WTC11 (cell line): ENCODE measurements at regions not wholly inside any gene's neighbourhood (a gene's known extent, or its start where the extent isn't known, plus 50 kb on each side); places are given as distances from the start of the nearest gene placed in this dataset.

Experiments
- ATAC-seq: fragments of 200-7000 bp; cut with Tn5 transposase; 2 replicates; pipeline ENCODE4 v1.10.0; 2021; ENCODE audit warnings: mild to moderate bottlenecking, moderate library complexity
- CTCF ChIA-PET: fragments of 300-600 bp; sonication (Branson Sonifier 250); formaldehyde crosslinking; loops from one replicate; lab custom pipeline; 2021; ENCODE audit warnings: antibody characterized with exemption; lab: Charles Lee
- POLR2A ChIA-PET: fragments of 350-600 bp; sonication (Branson Sonifier 250); formaldehyde crosslinking; loops from one replicate; lab custom pipeline; 2021; ENCODE audit warnings: antibody characterized with exemption; lab: Charles Lee
- DNase-seq: peaks from one replicate; pipeline ENCODE4 v3.0.0; 2021; ENCODE audit warnings: low spot score
- H3K27ac Mint-ChIP-seq: 2 replicates; pipeline ENCODE4 v1.8.0; 2021; ENCODE audit warnings: mixed read lengths
- H3K27me3 Mint-ChIP-seq: 2 replicates; pipeline ENCODE4 v1.8.0; 2021; ENCODE audit warnings: low read depth, mild to moderate bottlenecking, moderate library complexity, mixed read lengths
- H3K36me3 Mint-ChIP-seq: 2 replicates; pipeline ENCODE4 v1.8.0; 2021; ENCODE audit warnings: mixed read lengths
- H3K4me1 Mint-ChIP-seq: 2 replicates; pipeline ENCODE4 v1.8.0; 2022; ENCODE audit warnings: mixed read lengths
- H3K4me3 Mint-ChIP-seq: 2 replicates; pipeline ENCODE4 v1.8.0; 2021; ENCODE audit warnings: mild to moderate bottlenecking, moderate library complexity, mixed read lengths
- H3K9me3 Mint-ChIP-seq: 2 replicates; pipeline ENCODE4 v1.8.0; 2021; ENCODE audit warnings: mixed read lengths
- CBFB ChIP-seq: sonication (generic); formaldehyde crosslinking; IDR thresholded peaks from 2 replicates; pipeline ENCODE4 v1.8.1; 2022; ENCODE audit warnings: mild to moderate bottlenecking, low read depth, missing genetic modification reagents
- EMX1 ChIP-seq: fragments of 250-450 bp; sonication (Bioruptor Pico); IDR thresholded peaks from 2 replicates; pipeline ENCODE4 v1.8.0; 2021; ENCODE audit warnings: mild to moderate bottlenecking
- FOXP1 ChIP-seq: sonication (generic); formaldehyde crosslinking; IDR thresholded peaks from 2 replicates; pipeline ENCODE4 v1.8.0; 2022; ENCODE audit warnings: missing genetic modification reagents, mild to moderate bottlenecking, moderate library complexity, borderline replicate concordance
- GRHL2 ChIP-seq: fragments of 250-450 bp; sonication (Bioruptor Pico); IDR thresholded peaks from 2 replicates; pipeline ENCODE4 v1.8.0; 2022; ENCODE audit warnings: mild to moderate bottlenecking, moderate library complexity; ENCODE audit not compliant: insufficient replicate concordance, severe bottlenecking
- GTF2I ChIP-seq: fragments of 250-450 bp; sonication (Bioruptor Pico); conservative IDR thresholded peaks from 2 replicates; pipeline ENCODE4 v1.4.0; 2021; ENCODE audit warnings: mild to moderate bottlenecking
- HMGA2 ChIP-seq: fragments of 250-450 bp; sonication (Bioruptor Pico); IDR thresholded peaks from 2 replicates; pipeline ENCODE4 v1.4.0; 2021; ENCODE audit warnings: mild to moderate bottlenecking, moderate library complexity
- NFYB ChIP-seq: sonication (generic); formaldehyde crosslinking; conservative IDR thresholded peaks from 2 replicates; pipeline ENCODE4 v1.8.0; 2022; ENCODE audit warnings: low read depth, missing genetic modification reagents
- OVOL2 ChIP-seq: fragments of 250-450 bp; sonication (Bioruptor Pico); IDR thresholded peaks from 2 replicates; pipeline ENCODE4 v1.9.0; 2021; ENCODE audit warnings: mild to moderate bottlenecking, borderline replicate concordance
- RORB ChIP-seq: fragments of 250-450 bp; sonication (Bioruptor Pico); IDR thresholded peaks from 2 replicates; pipeline ENCODE4 v1.9.0; 2021; ENCODE audit warnings: mild to moderate bottlenecking
- ZBTB21 ChIP-seq: sonication (generic); formaldehyde crosslinking; IDR thresholded peaks from 2 replicates; pipeline ENCODE4 v1.8.1; 2023; ENCODE audit warnings: mild to moderate bottlenecking, missing genetic modification reagents, borderline replicate concordance
- ZNF121 ChIP-seq: sonication (generic); formaldehyde crosslinking; IDR thresholded peaks from 2 replicates; pipeline ENCODE4 v1.8.0; 2023; ENCODE audit warnings: missing genetic modification reagents
- ZNF138 ChIP-seq: sonication (generic); formaldehyde crosslinking; conservative IDR thresholded peaks from 2 replicates; pipeline ENCODE4 v1.8.1; 2022; ENCODE audit warnings: mild to moderate bottlenecking, moderate library complexity, missing genetic modification reagents
- ZNF263 ChIP-seq: sonication (generic); formaldehyde crosslinking; IDR thresholded peaks from 2 replicates; pipeline ENCODE4 v1.8.1; 2022; ENCODE audit warnings: low read depth, mild to moderate bottlenecking, moderate library complexity, missing genetic modification reagents
- ZNF396 ChIP-seq: fragments of 250-450 bp; sonication (Bioruptor Pico); IDR thresholded peaks from 2 replicates; pipeline ENCODE4 v1.8.0; 2021; ENCODE audit warnings: mild to moderate bottlenecking, moderate library complexity, borderline replicate concordance
- ZNF416 ChIP-seq: fragments of 250-450 bp; sonication (Bioruptor Pico); IDR thresholded peaks from 2 replicates; pipeline ENCODE4 v1.9.0; 2021; ENCODE audit warnings: mild to moderate bottlenecking, inconsistent platforms
- TF ChIP-seq, protein P1 (sequence below): sonication (generic); formaldehyde crosslinking; IDR thresholded peaks from 2 replicates; pipeline ENCODE4 v1.8.0; 2022; ENCODE audit warnings: mild to moderate bottlenecking, missing genetic modification reagents
- TF ChIP-seq, protein P2 (sequence below): sonication (generic); formaldehyde crosslinking; IDR thresholded peaks from 2 replicates; pipeline ENCODE4 v1.8.0; 2022; ENCODE audit warnings: mild to moderate bottlenecking, missing genetic modification reagents
- TF ChIP-seq, protein P3 (sequence below): sonication (generic); formaldehyde crosslinking; IDR thresholded peaks from 2 replicates; pipeline ENCODE4 v1.8.1; 2023; ENCODE audit warnings: mild to moderate bottlenecking, missing genetic modification reagents
- TF ChIP-seq, protein P4 (sequence below): sonication (generic); formaldehyde crosslinking; IDR thresholded peaks from 2 replicates; pipeline ENCODE4 v1.8.1; 2022; ENCODE audit warnings: mild to moderate bottlenecking, moderate library complexity, missing genetic modification reagents
- TF ChIP-seq, protein P5 (sequence below): fragments of 250-450 bp; sonication (Bioruptor Pico); IDR thresholded peaks from 2 replicates; pipeline ENCODE4 v1.9.0; 2021; ENCODE audit warnings: mild to moderate bottlenecking, borderline replicate concordance
- TF ChIP-seq, protein P6 (sequence below): sonication (generic); formaldehyde crosslinking; conservative IDR thresholded peaks from 2 replicates; pipeline ENCODE4 v1.8.1; 2022; ENCODE audit warnings: mild to moderate bottlenecking, missing genetic modification reagents
- TF ChIP-seq, protein P7 (sequence below): sonication (generic); formaldehyde crosslinking; IDR thresholded peaks from 2 replicates; pipeline ENCODE4 v1.8.0; 2022; ENCODE audit warnings: mild to moderate bottlenecking, missing genetic modification reagents
- TF ChIP-seq, protein P8 (sequence below): sonication (generic); formaldehyde crosslinking; IDR thresholded peaks from 2 replicates; pipeline ENCODE4 v1.8.0; 2023; ENCODE audit warnings: missing genetic modification reagents

DNA sequence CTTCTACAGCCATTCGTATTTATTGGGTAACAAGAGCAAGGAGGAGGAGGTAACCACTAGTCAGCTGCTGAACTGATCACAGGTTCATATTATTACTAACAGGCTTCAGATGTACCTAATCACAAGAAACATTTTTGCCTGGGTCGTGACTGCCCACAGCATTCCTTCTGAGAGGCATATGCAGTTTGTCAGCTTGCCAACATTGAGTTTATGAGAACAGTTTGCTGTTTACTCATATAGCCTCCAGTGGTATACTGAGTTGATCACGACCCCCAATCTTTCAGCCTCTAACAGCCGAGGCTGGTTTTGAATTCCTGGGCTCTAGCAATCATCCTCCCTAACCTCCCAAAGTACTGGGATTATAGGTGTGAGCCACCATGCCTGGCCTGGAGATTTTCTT, 693.6 kb downstream of the TLE1 start:
- ATAC-seq (no peak), DNase-seq (no peak)
- Mint-ChIP-seq H3K9me3 (no peaks in the 10 kb centered on the region), H3K36me3 (no peaks in the 10 kb centered on the region), H3K4me3 (no peak overlapping the region), H3K27ac (no peak overlapping the region), H3K27me3 (no peaks in the 10 kb centered on the region), H3K4me1 (no peaks in the 10 kb centered on the region)
- TF ChIP-seq, protein P1, sequence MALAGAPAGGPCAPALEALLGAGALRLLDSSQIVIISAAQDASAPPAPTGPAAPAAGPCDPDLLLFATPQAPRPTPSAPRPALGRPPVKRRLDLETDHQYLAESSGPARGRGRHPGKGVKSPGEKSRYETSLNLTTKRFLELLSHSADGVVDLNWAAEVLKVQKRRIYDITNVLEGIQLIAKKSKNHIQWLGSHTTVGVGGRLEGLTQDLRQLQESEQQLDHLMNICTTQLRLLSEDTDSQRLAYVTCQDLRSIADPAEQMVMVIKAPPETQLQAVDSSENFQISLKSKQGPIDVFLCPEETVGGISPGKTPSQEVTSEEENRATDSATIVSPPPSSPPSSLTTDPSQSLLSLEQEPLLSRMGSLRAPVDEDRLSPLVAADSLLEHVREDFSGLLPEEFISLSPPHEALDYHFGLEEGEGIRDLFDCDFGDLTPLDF, result no peak
- TF ChIP-seq ZNF263 (CRISPR knock-in tag), result no peak
- TF ChIP-seq ZNF121 (CRISPR knock-in tag), result no peak
- TF ChIP-seq FOXP1, result no peak
- no peak for TF ChIP-seq NFYB
- TF ChIP-seq, protein P2, sequence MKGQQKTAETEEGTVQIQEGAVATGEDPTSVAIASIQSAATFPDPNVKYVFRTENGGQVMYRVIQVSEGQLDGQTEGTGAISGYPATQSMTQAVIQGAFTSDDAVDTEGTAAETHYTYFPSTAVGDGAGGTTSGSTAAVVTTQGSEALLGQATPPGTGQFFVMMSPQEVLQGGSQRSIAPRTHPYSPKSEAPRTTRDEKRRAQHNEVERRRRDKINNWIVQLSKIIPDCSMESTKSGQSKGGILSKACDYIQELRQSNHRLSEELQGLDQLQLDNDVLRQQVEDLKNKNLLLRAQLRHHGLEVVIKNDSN (CRISPR knock-in tag), result no peak
- no peak for TF ChIP-seq EMX1
- TF ChIP-seq OVOL2 (CRISPR knock-in tag), result no peak
- no peak for TF ChIP-seq ZNF396 (CRISPR knock-in tag)
- no peak for TF ChIP-seq HMGA2 (CRISPR knock-in tag)
- TF ChIP-seq, protein P3, sequence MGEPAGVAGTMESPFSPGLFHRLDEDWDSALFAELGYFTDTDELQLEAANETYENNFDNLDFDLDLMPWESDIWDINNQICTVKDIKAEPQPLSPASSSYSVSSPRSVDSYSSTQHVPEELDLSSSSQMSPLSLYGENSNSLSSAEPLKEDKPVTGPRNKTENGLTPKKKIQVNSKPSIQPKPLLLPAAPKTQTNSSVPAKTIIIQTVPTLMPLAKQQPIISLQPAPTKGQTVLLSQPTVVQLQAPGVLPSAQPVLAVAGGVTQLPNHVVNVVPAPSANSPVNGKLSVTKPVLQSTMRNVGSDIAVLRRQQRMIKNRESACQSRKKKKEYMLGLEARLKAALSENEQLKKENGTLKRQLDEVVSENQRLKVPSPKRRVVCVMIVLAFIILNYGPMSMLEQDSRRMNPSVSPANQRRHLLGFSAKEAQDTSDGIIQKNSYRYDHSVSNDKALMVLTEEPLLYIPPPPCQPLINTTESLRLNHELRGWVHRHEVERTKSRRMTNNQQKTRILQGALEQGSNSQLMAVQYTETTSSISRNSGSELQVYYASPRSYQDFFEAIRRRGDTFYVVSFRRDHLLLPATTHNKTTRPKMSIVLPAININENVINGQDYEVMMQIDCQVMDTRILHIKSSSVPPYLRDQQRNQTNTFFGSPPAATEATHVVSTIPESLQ (CRISPR knock-in tag), result no peak
- TF ChIP-seq, protein P4, sequence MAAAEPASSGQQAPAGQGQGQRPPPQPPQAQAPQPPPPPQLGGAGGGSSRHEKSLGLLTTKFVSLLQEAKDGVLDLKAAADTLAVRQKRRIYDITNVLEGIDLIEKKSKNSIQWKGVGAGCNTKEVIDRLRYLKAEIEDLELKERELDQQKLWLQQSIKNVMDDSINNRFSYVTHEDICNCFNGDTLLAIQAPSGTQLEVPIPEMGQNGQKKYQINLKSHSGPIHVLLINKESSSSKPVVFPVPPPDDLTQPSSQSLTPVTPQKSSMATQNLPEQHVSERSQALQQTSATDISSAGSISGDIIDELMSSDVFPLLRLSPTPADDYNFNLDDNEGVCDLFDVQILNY (CRISPR knock-in tag), result no peak
- TF ChIP-seq, protein P5, sequence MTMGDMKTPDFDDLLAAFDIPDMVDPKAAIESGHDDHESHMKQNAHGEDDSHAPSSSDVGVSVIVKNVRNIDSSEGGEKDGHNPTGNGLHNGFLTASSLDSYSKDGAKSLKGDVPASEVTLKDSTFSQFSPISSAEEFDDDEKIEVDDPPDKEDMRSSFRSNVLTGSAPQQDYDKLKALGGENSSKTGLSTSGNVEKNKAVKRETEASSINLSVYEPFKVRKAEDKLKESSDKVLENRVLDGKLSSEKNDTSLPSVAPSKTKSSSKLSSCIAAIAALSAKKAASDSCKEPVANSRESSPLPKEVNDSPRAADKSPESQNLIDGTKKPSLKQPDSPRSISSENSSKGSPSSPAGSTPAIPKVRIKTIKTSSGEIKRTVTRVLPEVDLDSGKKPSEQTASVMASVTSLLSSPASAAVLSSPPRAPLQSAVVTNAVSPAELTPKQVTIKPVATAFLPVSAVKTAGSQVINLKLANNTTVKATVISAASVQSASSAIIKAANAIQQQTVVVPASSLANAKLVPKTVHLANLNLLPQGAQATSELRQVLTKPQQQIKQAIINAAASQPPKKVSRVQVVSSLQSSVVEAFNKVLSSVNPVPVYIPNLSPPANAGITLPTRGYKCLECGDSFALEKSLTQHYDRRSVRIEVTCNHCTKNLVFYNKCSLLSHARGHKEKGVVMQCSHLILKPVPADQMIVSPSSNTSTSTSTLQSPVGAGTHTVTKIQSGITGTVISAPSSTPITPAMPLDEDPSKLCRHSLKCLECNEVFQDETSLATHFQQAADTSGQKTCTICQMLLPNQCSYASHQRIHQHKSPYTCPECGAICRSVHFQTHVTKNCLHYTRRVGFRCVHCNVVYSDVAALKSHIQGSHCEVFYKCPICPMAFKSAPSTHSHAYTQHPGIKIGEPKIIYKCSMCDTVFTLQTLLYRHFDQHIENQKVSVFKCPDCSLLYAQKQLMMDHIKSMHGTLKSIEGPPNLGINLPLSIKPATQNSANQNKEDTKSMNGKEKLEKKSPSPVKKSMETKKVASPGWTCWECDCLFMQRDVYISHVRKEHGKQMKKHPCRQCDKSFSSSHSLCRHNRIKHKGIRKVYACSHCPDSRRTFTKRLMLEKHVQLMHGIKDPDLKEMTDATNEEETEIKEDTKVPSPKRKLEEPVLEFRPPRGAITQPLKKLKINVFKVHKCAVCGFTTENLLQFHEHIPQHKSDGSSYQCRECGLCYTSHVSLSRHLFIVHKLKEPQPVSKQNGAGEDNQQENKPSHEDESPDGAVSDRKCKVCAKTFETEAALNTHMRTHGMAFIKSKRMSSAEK, result no peak
- no peak for TF ChIP-seq ZNF138 (CRISPR knock-in tag)
- TF ChIP-seq, protein P6, sequence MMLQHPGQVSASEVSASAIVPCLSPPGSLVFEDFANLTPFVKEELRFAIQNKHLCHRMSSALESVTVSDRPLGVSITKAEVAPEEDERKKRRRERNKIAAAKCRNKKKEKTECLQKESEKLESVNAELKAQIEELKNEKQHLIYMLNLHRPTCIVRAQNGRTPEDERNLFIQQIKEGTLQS (CRISPR knock-in tag), result no peak
- ChIA-PET POLR2A (no interaction called here), CTCF (no interaction called here)

DNA sequence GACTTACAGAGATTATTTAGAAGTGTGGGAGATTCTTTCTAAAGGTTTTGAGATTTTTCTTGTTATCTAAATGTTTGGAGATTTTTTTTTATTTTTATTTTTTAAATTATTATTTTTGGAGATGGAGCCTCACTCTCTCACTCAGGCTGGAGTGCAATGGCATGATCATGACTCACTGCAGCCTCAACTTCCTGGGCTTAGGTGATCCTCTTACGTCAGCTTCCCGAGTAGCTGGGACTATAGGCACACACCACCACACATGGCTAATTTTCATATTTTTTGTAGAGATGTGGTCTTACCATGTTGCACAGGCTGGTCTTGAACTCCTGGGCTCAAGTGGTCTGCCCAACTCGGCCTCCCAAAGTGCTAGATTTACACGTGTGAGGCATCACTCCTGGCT, 694.5 kb downstream of the TLE1 start:
- Mint-ChIP-seq H3K27me3 (no peaks in the 10 kb centered on the region), H3K4me3 (no peak overlapping the region), H3K9me3 (no peaks in the 10 kb centered on the region), H3K4me1 (no peaks in the 10 kb centered on the region), H3K27ac (no peak overlapping the region), H3K36me3 (no peaks in the 10 kb centered on the region)
- DNase-seq (no peak), ATAC-seq (no peak)
- ChIA-PET POLR2A (no interaction called here), CTCF (no interaction called here)
- TF ChIP-seq GTF2I (no peak), GRHL2 (no peak), ZNF416 (CRISPR knock-in tag) (no peak), CBFB (CRISPR knock-in tag) (no peak), ZBTB21 (CRISPR knock-in tag) (no peak), RORB (CRISPR knock-in tag) (no peak)
- TF ChIP-seq, protein P7, sequence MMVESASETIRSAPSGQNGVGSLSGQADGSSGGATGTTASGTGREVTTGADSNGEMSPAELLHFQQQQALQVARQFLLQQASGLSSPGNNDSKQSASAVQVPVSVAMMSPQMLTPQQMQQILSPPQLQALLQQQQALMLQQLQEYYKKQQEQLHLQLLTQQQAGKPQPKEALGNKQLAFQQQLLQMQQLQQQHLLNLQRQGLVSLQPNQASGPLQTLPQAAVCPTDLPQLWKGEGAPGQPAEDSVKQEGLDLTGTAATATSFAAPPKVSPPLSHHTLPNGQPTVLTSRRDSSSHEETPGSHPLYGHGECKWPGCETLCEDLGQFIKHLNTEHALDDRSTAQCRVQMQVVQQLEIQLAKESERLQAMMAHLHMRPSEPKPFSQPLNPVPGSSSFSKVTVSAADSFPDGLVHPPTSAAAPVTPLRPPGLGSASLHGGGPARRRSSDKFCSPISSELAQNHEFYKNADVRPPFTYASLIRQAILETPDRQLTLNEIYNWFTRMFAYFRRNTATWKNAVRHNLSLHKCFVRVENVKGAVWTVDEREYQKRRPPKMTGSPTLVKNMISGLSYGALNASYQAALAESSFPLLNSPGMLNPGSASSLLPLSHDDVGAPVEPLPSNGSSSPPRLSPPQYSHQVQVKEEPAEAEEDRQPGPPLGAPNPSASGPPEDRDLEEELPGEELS (CRISPR knock-in tag), result no peak
- TF ChIP-seq, protein P3 (CRISPR knock-in tag), result no peak
- TF ChIP-seq, protein P8, sequence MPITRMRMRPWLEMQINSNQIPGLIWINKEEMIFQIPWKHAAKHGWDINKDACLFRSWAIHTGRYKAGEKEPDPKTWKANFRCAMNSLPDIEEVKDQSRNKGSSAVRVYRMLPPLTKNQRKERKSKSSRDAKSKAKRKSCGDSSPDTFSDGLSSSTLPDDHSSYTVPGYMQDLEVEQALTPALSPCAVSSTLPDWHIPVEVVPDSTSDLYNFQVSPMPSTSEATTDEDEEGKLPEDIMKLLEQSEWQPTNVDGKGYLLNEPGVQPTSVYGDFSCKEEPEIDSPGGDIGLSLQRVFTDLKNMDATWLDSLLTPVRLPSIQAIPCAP, result no peak
